NCI-H2029 (cell line): ENCODE measurements at regions not wholly inside any gene's neighbourhood (a gene's known extent, or its start where the extent isn't known, plus 50 kb on each side); places are given as distances from the start of the nearest gene placed in this dataset.

Source experiments
- DNase-seq: peaks from one replicate; lab custom pipeline; 2025; lab: John Stamatoyannopoulos, UW

DNA sequence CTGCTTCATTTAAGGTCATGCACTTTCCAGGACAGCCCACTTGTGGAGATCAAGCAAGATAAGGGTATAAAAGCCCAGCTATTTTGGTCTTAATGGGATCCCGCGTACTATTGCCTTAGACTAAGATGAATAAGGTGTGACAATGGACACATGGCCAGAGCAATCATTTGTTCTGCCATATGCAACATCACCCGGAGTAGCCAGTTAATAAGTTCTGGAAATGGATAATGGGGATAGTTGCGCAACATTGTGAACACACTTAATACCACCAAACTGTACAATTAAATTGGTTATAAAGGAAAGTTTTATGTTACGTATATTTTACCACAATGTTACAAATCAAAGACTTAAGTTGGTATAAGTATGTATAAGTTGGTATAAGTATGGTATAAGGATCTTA lies 674.5 kb downstream of the HDGFL1 start:
- no peak for DNase-seq

DNA sequence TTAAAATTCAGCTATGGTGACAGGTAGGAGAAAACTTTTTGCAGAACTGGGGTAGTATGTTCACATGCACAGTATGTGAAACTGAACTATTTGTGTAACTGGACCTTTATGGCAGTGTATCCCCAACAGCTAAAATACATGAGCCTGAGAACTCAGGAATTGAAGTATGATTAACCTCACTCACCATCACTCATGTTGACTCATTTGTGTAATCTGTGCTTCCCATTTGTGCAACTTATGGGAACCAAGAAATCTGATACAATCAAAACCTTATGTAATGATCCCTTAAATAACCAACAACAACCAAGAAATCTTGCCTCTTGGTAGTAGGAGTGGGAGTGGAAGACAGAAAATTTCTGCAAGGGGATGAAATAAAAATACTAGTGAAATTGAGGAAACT lies 674.9 kb downstream of the HDGFL1 start:
- no peak for DNase-seq

DNA sequence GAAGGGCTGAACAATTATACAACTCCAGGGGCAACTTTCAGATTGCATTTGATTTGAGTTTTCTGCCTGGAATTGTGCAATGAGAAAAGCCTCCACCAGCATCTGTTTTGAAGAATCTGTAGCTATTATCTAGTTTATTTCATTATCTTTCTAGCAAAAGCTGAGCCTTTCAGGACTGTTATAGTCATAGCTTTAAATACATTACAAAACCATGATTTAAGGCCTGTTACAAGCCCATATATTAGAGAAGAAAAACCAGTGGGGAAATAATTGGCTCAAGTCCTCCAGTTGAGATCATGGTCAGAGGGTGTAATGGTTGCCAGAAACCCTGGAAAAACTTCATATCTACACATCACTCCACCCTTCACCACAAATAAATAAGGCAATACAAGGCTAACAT lies 676.2 kb downstream of the HDGFL1 start:
- no peak for DNase-seq

DNA sequence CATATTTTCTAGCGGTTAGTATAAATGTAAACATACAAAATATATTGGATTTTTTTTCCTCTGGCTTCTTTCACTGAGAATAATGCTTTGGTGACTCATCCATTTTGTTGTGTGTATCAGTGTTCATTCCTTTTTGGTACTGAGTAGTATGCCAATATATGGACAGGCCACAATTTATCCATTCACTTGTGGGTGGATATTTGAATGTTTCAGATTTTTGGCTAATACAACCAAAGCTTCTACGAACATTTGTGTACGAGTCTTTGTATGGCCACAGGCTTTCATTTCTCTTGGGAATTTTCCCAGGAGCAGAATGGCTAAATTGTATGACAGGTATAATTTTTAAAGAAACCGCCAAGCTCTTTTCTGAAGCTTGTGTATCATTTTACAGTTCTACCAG lies 677.5 kb downstream of the HDGFL1 start:
- no peak for DNase-seq

DNA sequence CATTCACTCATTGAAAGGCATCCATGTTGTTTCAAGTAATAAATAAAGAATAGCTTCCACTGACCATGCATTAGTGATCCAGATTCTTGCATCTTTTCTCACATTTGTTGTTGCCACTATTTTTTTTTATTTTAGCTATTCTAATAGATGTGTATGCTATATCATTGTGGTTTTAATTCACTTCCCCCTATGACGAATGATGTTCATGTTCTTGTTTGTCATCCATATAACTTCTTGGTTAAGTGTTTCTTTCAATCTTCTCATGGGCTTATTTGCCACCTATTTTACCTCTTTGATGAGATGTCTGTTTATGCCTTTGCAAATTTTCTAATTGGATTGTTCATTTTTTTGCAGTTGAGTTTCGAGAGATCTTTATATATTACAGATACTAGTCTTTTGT lies 681.2 kb downstream of the HDGFL1 start:
- no peak for DNase-seq

DNA sequence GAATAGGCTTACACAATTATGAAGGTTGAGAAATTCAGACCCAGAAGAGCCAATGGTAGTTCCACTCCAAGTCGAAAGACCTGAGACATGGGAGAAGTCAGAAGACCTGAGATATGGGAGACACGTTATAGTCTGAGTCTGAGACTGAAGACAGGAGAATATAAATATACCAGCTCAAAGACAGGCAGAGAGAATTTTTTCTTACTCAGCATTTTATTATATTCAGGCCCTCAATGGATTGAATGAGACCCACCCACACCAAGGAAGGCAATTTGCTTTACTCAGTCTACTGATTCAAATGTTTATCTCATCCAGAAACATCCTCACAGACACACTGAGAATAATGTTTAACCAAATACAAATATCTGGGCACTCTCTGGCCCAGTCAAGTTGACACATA lies 693.5 kb downstream of the HDGFL1 start:
- no peak for DNase-seq

DNA sequence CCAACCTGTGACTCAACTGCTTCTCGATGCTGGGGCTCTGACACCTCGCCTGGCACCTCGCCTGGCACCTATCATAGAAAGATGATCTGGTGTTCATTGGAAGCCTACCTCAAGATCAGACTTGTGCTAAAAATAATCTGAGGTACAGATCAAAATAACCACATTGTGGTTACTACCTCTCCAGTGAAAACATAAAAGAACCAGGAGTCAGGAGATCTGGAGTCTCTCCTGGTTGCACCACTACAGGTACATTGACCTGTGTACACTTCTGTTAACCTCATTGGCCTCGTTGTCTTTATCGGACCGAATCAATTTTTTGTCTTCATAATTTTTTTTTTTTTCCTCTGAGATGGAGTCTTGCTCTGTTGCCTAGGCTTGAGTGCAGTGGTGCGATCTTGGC lies 695.9 kb downstream of the HDGFL1 start:
- no peak for DNase-seq

DNA sequence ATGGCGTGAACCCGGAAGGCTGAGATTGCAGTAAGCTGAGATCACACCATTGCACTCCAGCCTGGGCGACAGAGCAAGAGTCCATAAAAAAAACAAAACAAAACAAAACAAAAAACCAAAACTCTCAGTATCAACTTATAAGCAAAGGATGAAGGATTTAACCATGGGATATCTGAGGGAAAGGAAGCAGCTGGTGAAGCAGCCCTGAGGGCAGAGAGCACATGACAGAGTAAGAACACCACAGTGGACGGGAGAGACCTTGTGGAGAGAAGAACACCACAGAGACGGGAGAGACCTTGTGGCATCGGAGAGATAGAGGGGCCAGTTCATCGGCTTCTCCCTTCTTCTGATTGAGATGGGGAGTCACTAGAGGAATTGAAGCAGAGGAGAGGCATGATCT lies 697.2 kb downstream of the HDGFL1 start:
- no peak for DNase-seq

DNA sequence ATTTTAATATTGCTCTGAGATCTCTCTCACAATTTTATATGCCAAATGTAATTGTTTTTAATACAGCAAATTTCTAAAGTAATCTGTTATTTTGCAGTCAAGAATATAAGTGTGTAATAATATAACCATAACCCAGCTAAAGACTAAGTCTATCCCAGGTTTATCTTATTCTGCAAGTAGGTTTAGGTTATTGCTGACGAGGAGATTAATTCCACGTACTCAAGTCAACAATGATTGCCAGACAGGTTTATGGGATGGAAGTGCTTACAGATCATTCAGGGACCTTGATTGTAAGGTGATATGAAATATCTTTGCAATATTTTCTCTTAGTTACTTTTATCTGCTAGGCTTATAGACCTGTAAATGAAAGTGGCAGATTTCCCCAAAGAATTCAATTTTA lies 698.3 kb downstream of the HDGFL1 start:
- no peak for DNase-seq

DNA sequence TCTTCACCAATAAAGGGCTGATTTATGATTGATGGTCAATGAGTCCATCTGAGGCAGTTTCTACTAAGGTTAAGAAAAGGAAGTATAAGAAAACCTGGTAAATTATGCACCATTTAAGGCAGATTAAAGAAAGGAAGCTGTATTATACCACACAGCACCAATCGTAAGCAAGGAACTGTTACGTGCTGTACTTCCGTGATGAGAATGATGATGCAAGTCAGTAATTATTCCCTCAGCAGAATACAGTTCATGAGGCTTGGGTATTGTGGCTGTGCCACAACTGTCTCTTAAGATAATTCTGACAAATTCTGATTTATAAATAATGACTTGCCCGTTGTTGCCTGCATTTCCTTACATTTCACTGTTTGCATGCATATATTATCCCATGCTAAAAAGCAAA lies 699.0 kb downstream of the HDGFL1 start:
- no peak for DNase-seq

DNA sequence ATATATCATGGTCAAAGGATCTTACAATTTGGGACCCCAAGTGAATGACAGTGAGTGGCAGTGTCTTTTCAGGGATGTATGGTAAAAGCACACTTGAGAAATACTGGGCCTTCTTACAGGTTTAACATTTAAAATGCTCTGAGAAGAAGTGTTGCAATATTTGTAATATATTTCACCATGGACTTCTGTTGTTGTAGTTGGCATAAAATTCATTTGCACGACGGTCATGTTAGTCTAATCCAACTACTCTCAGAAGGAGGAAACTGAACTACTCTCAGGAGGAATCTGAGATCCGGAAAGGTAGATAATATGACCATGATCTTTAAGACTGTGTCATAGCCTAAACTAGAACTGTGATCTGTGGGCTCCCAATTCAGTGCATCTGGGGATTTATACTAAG lies 700.1 kb downstream of the HDGFL1 start:
- DNase-seq: no peak

DNA sequence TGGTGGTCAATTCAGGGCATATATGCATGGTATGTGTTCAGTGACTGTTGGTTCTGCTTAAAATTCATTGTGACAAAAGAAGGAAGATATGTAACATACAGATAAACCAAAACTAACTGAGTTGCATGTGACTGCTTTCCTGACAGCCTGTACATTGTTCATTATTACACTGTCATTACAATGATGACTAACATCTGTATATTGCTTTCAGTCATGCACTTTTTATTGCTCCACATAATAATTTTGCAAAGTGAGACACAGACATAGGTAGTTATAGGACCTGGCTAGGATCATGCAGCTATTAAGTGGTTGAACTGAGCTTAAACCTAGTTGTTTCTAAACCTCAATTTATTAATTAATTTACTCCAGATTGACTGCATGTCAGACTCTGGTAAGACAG lies 703.2 kb downstream of the HDGFL1 start:
- DNase-seq: no peak

DNA sequence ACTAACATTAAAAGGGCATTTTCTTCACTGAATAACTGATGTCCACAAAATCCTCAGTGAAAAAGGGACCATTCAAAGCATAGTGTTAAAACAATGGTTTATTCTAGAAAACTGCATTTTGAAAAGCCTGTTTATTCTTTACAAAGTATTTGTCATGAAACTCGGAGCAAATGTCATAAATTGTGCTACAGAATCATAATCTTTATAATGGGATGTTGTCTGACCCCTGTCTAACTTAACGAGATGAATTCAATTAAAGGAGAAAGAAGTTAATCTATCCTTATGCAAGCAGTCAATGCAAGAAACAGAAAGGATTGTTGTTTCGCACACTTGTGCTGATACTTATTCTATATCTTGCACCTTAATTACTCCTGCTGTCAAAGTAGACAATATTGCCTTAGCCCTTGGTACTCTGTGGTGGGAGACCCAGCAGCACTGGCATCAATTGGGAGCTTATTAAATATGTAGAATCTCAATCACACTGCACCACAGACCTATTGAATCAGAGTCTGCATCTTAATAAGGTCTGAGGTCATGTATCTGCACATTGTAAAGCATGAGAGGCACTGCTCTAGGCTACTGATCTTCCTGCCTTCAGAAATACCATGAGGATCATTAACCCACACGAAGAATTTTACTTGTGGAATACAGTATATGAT lies 708.3 kb downstream of the HDGFL1 start:
- no peak for DNase-seq

DNA sequence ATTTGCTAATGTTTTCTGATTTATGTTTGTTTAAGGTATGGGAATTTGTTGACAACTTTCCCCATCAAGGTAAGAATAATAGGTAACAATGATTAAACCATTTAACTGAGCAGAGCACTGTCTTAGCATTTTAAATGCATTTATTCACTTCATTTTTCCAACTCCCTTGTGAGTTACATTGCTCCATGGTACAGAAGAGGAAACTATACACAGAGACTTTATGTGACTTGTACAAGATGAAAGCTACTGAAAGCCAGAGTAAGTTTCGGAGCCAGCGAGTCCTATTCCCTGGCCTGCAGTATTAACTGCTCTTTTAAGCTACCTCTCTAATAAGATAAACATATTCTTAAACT lies 708.8 kb downstream of the HDGFL1 start:
- DNase-seq: no peak

DNA sequence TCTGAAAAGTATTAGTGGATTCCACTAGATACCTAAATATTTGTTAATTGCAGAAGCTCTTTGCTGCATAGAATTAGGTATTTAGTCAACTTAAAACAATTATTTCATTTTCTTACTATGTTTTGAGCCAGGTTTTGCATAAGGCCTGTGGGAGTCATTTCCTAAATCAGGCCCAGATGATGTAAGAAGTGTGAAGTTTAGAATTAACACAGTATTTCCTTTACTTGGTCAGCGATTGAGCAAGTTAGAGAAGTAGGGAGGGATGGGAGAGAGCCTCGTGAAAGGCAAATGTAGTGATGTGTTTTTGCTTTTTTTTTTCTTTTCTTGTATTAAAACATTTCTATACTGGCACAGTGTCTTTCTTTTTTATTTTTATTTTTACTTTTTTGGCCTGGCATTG lies 711.1 kb downstream of the HDGFL1 start:
- no peak for DNase-seq

DNA sequence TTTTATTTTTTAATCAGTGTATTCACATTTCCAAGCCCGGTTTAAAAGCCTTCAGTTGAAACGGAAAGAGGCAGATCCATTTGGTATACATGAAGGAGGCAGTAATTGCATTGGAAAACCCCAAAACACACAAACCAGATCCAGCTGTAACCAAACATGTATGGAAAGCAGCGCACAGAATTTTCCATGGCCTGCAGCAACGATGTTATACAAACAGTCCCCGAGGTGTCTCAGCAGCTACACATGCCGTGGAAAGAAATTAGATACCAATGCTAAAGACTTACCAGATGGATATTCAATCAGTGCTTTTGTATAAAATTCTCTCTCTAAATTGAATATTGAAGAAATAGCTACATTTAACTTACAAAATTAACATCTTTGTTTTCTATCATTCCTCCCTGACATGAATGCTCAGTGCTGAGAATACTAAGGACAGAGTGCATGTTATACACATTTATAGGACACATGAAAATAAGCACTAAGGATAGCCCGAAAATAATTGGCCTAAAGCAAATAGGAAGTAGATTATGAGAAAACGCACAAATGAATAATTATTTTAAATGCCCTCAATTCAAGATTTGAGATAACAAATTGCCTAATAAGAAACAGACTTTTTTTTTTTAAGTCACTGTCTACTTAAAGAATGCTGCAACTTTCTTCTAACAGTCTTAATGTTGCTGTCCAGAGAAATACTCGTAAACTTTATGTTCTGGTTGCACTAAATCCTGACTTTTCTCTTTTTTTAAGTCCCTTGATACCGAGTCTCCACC lies 713.1 kb downstream of the HDGFL1 start:
- no peak for DNase-seq

DNA sequence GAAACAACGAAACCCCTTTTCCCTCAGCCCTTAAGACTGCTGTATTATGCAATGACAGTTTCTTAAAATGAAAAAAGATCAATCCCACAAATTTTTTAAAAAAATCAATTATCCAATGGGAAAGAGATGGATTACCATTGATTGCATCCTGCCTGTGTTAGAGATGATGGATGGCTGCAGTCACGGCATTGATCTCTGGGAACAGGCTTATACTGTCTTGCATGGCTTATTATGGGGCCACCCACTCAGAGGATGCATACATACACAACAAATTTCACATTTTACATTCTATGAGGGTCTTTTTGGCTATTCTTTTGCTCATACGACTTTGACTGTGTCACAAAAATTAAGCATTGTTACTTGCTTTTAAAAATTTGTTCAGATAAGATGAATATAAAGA lies 724.3 kb downstream of the HDGFL1 start:
- DNase-seq: no peak

DNA sequence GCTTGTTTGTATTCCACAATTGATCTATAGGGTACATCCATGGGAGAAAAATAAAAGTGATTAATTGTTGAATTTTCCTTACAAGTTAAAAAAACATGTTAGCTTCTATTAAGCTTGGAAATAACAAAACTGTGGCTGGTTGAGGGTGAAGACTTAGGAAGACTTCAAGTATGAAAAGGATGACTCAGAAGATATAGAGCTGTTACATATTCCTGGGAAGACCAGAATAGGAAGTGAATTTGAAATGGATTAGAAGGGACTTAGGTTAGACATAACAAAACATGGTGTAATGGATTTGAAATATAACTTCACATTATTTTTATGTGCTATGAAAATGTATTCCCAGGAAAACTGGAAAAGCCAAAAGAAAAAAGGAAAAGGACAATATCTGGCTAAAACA lies 732.2 kb downstream of the HDGFL1 start:
- no peak for DNase-seq

DNA sequence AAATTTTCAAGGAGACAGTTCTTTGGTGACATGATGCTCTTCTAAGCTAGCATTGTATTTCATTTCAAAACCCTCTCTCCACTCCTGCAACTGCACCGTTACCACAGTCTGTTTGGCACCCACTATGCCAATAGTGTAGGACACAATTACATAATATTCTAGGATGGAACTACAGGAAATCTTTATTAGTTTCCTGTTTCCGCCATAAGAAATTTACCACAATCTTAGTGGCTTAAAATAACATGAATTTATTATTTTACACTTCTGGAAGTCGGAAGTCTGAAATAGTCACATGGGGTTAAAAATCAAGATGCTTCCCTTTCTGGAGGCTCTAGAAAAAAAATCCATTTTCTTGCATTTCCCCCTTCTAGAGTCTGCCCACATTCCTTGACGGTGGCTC lies 733.1 kb downstream of the HDGFL1 start:
- DNase-seq: no peak

DNA sequence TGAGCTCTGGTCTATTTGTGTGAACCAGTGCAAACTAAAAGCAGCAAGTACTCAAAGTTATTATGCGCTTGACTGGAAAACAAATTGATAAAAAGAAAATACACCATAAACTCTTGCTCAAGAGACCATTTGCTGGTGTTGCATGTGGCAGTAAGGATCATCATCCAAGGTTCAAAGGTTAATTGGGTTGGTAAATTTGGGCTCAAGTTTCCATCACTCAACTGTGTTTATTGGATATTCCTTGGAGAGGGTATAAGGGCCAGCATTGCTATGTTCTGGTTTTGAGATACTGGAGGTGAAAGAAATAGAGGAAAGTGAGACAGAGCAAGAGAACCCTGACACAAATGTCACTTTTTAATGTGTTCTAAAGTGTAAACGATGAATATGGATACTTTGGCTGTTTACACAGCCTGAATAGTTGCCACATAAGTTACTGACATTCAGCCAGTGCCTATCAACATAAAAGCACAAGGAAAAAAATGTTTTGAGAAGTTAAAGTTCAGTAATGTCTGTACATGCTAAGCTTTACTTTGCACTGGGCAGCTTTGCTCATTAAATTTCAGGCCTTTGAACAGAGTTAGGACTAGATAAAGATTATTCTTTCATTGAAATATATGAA lies 736.1 kb downstream of the HDGFL1 start:
- no peak for DNase-seq

DNA sequence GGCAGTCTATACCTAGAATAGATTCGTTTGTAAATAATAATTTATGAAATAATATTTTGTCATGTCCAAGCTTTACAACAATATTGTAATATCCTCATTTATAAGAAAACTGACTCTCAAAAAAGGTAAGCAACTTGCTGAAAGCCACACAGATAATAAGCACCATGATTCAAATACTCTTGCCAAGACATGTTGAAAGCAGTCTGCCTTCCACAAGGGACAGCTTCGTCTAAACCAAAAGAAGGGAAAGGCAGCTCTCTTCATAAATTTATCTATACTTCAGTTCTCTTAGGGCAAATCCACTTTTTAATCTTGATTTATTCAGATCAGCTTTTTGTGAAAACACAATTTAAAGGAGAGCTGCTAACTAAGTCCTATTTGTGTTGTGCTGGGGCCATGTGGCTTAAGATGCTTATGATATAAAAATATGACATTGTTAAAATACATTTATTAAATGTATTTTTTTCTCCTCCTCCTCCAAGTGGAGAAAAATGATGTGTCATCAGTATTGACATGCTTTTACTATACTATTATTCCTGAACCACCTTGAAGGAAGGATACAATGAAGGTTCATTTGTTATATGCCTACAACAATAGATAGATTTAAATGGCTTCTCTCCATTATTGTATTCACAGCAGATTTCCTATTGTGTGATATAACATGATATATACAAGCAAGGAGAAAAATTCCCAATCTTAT lies 737.0 kb downstream of the HDGFL1 start:
- DNase-seq: no peak

DNA sequence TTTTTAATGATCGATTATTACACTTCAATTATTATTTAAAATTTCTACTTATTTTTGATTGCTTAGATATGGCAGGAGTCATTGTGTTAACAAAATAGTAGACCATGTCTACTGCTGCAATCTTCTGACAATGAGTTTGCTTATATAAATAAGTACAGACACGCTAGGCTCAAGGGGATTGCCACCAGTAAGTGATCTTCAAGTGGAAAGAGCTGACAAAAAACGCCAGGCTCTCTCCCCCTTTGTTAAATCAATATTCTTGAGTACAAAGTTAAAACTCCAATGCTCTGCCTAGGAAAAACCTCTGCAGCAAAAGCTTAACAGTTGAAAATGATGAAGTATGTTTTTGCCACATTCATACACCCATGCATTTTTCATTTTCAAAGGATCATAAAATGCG lies 738.1 kb downstream of the HDGFL1 start:
- DNase-seq: no peak

DNA sequence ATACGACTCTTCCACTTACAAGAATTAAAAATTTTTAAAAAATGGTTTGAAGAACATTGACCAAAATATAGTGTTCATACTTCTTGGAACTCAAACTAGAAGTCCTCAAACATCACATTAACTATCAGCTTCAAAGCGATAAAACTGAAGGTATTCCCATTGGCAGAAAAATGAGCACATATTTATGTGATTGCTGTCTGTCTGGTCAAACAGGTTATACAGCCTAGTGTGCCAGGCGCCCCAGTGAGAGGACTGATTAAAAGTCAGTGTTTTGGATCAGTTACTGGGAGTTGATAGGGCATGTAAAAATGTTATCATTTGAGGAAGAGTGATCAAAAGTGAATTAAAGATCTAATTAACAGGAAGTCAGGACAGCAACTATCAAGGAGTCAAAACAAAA lies 738.8 kb downstream of the HDGFL1 start:
- DNase-seq: no peak
